NCI-H146 (cell line): ENCODE measurements at regions not wholly inside any gene's neighbourhood (a gene's known extent, or its start where the extent isn't known, plus 50 kb on each side); places are given as distances from the start of the nearest gene placed in this dataset.
"Not testable (repeated sequence)": the region's sequence is repeated elsewhere in the genome, so short reads cannot be mapped to it uniquely, and the experiment has no call there.

Experiments
- DNase-seq: peaks from one replicate; lab custom pipeline; 2025; lab: John Stamatoyannopoulos, UW

- not testable (repeated sequence) for DNase-seq
These were observed 1937.1 kb upstream of the DEFB115 start for GRCh38 chr20:29320216-29320949.

- not testable (repeated sequence) for DNase-seq
These were observed 1933.6 kb upstream of the DEFB115 start for GRCh38 chr20:29323631-29324515.

GRCh38 chr20:29324516-29325303, 1932.8 kb upstream of the DEFB115 start:
- not testable (repeated sequence) for DNase-seq

DNA sequence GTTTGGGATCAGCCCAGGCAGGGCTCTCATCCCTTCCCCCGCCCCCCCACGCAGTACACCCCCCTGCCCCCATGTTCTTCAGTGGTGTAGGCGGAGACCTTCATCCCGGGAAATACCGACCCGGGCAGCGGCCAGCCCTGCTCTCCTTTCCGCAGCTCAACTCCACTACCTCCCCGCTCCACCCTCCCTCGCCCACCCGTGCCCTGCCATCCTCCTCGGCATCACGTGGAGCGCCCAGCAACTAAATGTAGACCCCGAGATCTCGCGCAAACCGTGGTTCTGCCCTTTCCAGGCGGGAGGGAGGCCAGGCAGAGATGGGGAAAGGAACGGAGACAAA, 1932.2 kb upstream of the DEFB115 start:
- DNase-seq, result no peak

DNA sequence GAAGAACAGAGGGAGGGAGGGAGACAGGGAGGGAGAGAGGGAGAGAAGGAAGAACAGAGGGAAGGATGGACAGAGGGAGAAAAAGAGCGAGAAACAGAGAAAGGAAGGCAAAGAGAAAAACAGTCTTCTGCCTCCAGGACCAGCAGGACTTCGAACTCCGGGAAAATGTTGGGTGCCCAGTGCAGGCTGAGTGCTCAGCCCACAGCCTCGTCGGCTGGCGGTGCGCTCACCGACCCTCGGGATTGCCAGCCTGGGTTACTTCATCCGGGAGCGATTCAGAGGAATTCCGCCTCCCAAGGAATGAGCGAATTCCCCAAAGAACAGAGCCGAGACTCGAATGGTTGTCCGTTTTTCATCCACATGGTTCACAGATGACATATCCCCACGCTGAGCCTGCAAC, 1931.7 kb upstream of the DEFB115 start:
- not testable (repeated sequence) for DNase-seq

GRCh38 chr20:29326376-29327070, 1930.9 kb upstream of the DEFB115 start:
- DNase-seq, result no peak

DNA sequence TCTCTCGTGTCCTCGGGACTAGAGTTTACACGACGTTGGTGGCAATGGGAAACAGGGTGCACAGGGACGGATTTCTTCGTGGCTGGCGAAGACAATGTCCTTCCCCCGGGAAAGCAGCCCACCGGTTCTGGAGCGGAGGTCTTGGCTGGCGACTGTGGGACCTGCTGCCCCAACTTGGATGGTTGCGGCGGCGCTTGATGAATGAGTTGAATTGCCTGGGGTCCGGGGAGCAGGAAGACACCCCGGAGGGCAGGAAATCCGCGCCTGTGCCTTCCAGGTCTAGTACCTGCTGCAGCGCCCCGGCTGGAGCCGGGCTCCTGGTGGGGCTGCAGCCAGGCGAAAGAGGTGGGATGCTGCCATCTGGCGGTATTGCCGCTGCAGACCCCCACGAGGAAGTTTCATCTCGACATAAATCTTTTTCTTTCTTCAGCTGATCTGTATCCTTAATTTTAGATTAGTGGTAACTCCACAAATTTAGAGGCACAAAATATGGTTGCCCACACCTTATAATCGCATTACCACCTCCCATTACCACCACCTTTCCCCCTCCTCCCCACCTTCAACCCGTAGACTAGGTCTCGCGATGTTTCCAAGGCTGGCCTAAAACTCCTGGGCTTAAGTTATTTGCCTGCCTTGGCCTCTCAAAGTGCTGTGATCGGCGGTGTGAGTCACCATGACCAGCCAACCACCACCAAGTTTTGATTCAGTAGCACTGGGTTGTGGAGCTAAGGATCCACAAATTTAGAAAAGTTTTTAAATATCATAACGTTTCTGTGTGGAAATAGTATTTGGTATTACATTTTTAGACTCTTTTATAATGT, 1929.7 kb upstream of the DEFB115 start:
- not testable (repeated sequence) for DNase-seq

DNA sequence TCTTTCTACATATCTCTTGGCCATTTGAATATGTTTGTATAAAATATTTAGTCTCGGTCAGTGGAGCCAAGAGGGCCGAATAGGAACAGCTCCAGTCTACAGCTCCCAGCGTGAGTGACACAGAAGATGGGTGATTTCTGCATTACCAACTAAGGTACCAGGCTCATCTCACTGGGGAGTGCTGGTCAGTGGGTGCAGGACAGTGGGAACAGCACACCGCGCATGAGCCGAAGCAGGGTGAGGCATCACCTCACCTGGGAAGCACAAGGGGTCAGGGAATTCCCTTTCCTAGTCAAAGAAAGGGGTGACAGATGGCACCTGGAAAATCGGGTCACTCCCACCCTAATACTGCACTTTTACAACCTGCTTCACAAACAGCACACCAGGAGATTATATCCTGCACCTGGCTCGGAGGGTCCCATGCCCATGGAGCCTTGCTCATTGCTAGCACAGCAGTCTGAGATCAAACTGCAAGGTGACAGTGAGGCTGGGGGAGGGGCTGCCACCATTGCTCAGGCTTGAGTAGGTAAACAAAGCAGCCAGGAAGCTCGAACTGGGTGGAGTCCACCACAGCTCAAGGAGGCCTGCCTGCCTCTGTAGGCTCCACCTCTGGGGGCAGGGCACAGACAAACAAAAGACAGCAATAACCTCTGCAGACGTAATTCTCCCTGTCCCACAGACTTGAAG, 1926.9 kb upstream of the DEFB115 start:
- not testable (repeated sequence) for DNase-seq

- DNase-seq, result no peak
These were observed 1907.6 kb upstream of the DEFB115 start for GRCh38 chr20:29349836-29350235.

DNA sequence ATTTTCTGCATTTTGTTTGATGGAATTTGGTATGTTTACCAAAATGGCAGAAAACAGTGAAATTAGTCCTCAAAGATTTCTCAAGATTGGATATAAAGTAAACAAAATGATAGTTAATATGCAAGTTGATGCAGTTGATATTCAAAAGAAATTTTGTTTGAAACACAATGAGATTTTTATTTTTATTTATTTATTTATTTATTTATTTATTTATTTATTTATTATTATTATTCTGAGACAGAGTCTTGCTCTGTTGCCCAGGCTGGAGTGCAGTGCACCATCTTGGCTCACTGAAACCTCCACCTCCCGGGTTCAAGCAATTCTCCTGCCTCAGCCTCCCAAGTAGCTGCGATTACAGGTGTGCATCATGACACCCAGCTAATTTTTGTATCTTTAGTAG, 1881.5 kb upstream of the DEFB115 start:
- DNase-seq, result not testable (repeated sequence)

- DNase-seq, result not testable (repeated sequence)
These were observed 1864.6 kb upstream of the DEFB115 start for GRCh38 chr20:29392853-29393252.

DNA sequence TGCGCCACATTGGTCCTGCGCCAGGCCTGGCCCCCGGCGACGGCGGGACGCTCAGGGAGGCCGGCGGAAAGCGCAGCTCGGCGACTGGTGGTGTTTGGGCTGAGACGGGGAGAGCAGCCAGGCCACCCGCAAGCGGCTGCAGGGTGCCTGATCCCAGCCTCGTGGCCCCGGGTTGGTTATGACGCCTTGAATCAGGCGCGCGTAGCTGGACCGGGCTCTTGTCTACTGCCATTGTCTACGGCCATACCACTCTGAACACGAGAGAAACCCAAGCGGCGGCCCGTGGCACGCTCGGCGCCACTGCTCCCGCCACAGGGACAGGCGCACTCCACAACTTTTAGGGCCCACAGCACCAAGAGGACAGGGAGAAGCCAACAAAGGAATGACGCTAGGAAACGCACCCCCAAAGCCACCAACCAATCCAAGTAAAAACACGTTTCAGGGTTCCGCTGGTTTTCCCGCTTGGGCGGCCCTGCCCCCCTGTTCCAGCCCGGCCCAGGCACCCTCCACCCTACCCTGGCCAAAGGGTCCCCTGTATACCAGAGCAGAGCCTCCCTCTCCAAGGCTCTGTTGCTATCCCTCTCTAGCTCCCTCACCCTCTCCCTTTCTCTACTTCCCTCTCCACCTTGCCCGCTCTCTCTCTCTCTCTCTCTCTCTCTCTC, 1849.3 kb upstream of the DEFB115 start:
- DNase-seq, result no peak

DNA sequence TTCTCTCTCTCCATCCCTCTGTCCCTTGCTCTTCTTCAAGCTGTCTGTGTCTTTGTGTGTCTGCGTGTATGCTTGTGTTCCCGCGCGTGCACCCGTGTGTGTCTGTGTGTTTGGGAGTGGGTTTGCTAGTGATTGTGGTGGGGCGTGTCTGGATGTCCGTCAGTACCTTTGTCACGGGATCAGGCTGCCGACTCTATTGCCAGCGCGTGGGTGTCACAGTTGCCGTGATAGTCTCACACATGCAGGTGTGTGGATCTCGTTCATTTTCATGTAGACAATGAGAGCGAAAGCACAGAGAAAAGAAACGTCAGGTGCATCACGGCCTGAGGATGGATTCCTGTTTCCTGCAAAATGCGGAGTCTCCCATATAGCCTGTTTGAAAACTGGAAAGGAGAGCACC, 1848.8 kb upstream of the DEFB115 start:
- DNase-seq, result not testable (repeated sequence)

DNA sequence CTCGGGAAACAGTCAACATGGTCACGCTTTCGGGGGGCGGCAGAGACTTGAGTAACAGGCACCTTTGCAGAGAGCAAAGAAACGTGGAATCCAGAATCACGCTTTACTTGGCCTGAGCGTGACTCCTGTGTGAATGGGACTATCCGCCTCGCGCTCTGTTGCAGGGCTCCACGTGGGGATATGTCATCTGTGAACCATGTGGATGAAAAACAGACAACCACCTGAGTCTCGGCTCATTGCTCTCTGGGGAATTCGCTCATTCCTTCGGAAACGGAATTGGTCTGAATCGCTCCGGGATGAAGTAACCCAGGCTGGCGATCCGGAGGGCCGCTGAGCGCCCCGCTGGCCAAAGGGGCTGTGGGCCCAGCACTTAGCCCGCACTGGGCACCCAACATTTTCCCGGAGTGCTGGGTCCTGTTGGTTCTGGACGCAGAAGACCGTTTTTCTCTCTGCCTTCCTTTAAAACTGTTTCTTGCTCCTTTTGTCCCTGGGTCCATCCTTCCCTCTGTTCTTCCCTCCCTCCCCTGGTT, 1848.2 kb upstream of the DEFB115 start:
- not testable (repeated sequence) for DNase-seq

- DNase-seq, result no peak
These were observed 1847.3 kb upstream of the DEFB115 start for GRCh38 chr20:29409833-29410805.

DNA sequence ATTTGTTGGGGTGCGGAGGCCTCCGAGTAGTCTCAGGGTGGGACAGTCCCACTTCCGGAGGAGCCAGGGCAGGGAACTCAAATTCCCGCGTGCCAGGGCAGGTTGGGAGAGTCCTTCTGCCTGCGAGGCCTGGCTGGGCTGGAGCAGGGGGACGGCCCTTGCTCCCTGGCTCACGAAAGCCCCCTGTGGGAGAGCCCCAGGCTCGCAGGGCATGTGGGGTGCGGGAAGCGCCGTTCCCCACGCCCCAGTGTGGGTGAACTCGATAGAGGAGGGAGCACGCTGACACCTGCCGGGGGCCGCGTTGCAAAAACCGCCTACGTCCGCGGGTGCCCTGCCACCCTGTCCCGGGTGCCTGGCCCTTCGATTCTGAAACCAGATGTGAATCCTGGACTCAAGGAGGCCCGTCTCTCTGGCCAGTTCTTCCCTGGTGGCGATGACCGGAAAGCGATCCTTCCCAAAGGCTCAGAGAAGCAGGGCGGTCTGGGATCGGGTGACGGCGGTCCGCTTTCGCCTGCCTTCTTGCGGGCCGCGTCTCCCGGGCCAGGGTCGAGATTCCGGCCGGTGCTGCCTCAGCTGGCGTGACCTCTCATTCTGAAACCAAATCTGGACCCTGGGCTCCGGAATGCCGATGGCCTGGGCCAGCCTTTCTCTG, 1846.5 kb upstream of the DEFB115 start:
- DNase-seq, result no peak

DNA sequence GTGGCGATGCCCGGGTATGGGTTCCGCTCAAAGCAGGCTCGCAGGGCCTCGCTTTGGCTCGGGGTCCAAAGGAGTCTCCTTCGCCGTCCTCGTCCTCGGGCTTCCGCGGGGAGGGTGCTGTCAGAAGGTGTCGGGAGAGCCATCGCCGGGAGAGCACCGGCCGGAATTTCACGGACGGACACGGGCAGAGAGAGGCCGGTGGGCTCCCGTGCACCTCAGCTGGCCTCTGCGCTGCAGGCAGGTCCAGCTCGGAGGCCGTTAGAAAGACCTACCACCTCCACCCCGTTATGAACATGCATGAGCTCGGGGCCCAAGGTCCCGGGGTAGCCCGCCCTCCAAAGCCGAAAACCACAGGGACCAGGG, 1846.0 kb upstream of the DEFB115 start:
- DNase-seq, result not testable (repeated sequence)

DNA sequence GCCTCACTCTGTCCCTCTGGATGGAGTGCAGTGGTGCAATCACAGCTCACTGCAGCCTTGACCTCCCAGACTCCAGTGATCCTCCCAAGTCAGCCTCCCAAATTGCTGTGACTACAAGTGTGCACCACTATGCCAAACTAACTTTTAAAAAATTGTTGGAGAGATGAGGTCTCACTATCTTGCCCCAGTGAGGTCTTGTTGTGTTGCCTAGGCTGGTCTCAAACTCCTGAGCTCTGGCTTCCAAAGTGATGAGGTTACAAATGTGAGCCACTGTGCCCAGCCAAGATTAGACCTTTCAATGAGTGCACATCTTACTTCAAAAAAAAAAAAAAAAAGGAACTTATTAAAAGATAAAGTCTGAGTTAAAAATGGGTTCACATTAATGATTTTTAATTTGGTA, 1838.1 kb upstream of the DEFB115 start:
- no peak for DNase-seq
